Keratinocyte (primary cell): ENCODE measurements at regions not wholly inside any gene's neighbourhood (a gene's known extent, or its start where the extent isn't known, plus 50 kb on each side); places are given as distances from the start of the nearest gene placed in this dataset.

ENCODE experiments used
- DNase-seq: peaks from one replicate; pipeline ENCODE4 v3.0.0-alpha.2; 2011; ENCODE audit warnings: low read depth, missing footprints, low spot score
- FAIRE-seq: peaks from 2 replicates; lab custom pipeline; 2011; peaks lifted over from hg19 to GRCh38; lab: Jason Lieb, UNC
- H2AFZ ChIP-seq: 2 replicates; pipeline ENCODE4 v1.6.0; 2012; ENCODE audit warnings: low read length, control low read depth, inconsistent platforms; ENCODE audit not compliant: control insufficient read depth
- H3K27ac ChIP-seq: 2 replicates; pipeline ENCODE4 v1.5.1; 2011; ENCODE audit warnings: low read length; ENCODE audit not compliant: control insufficient read depth, insufficient read depth
- H3K27me3 ChIP-seq: 3 replicates; pipeline ENCODE4 v1.6.0; 2011; ENCODE audit warnings: low read length; ENCODE audit not compliant: control insufficient read depth, insufficient read depth; ENCODE audit errors: extremely low read depth
- H3K36me3 ChIP-seq, 2 experiments: 2 replicates in 1 of 2; 3 replicates in 1 of 2; pipeline ENCODE4 v1.5.1; 2011; ENCODE audit warnings: low read length in 2 of 2, mild to moderate bottlenecking in 1 of 2; ENCODE audit not compliant: control insufficient read depth in 2 of 2, insufficient read depth in 2 of 2; ENCODE audit errors: extremely low read depth in 1 of 2
- H3K4me1 ChIP-seq: 3 replicates; pipeline ENCODE4 v1.5.1; 2011; ENCODE audit warnings: low read length; ENCODE audit not compliant: control insufficient read depth, insufficient read depth; ENCODE audit errors: extremely low read depth
- H3K4me2 ChIP-seq: 3 replicates; pipeline ENCODE4 v1.6.0; 2011; ENCODE audit warnings: low read depth, low read length; ENCODE audit not compliant: control insufficient read depth, insufficient read depth; ENCODE audit errors: extremely low read depth
- H3K4me3 ChIP-seq, 3 experiments: fragments of 200-600 bp in 1 of 3; sonication (generic) in 1 of 3; 2 replicates in 2 of 3; 3 replicates in 1 of 3; pipeline ENCODE4 v1.5.1; 2011 to 2016; ENCODE audit warnings: low read length in 3 of 3, mild to moderate bottlenecking in 3 of 3, control low read depth in 2 of 3, inconsistent platforms in 1 of 3, low read depth in 1 of 3, mixed read lengths in 1 of 3, mixed run types in 1 of 3, moderate library complexity in 1 of 3; ENCODE audit not compliant: control insufficient read depth in 2 of 3, insufficient read depth in 2 of 3; ENCODE audit errors: extremely low read depth in 1 of 3
- H3K79me2 ChIP-seq: 2 replicates; pipeline ENCODE4 v1.6.0; 2012; ENCODE audit warnings: low read length; ENCODE audit not compliant: control insufficient read depth, insufficient read depth
- H3K9ac ChIP-seq: 3 replicates; pipeline ENCODE4 v1.6.0; 2011; ENCODE audit warnings: low read length; ENCODE audit not compliant: control insufficient read depth, insufficient read depth; ENCODE audit errors: extremely low read depth
- H3K9me1 ChIP-seq: 3 replicates; pipeline ENCODE4 v1.6.0; 2011; ENCODE audit warnings: low read length; ENCODE audit not compliant: control insufficient read depth, insufficient read depth; ENCODE audit errors: extremely low read depth
- H3K9me3 ChIP-seq: 2 replicates; pipeline ENCODE4 v1.5.1; 2012; ENCODE audit warnings: low read depth, low read length; ENCODE audit not compliant: control insufficient read depth
- H4K20me1 ChIP-seq: 3 replicates; pipeline ENCODE4 v1.6.0; 2011; ENCODE audit warnings: low read length; ENCODE audit not compliant: control insufficient read depth, insufficient read depth; ENCODE audit errors: extremely low read depth
- CTCF ChIP-seq, 3 experiments: IDR thresholded peaks in 1 of 3; conservative IDR thresholded peaks in 1 of 3; optimal IDR thresholded peaks in 1 of 3; 2 replicates in 2 of 3; 3 replicates in 1 of 3; pipeline versions ENCODE3 to v1.5.1; 2011; ENCODE audit warnings: low read length in 3 of 3, mild to moderate bottlenecking in 3 of 3, moderate library complexity in 2 of 3, control low read depth in 1 of 3, inconsistent platforms in 1 of 3; ENCODE audit not compliant: insufficient read depth in 2 of 3; ENCODE audit errors: extremely low read depth in 1 of 3
- EZH2 ChIP-seq: IDR thresholded peaks from one replicate; pipeline ENCODE4 v1.6.1; 2012; ENCODE audit warnings: inconsistent platforms, mild to moderate bottlenecking, low read length, moderate library complexity
- dilution Hi-C: fragments of 300-500 bp; cut with MboI; formaldehyde crosslinking; loops from one replicate; pipeline ENCODE4 v1.7.0; 2020; ENCODE audit warnings: low sequenced_read_pairs; ENCODE audit not compliant: extremely low pct_ligation_motif_present

- Histone ChIP-seq H3K79me2 (no peaks in the 10 kb centered on the region), H2AFZ (no peak overlapping the region), H3K27me3 (no peaks in the 10 kb centered on the region), H3K4me3 (no peak overlapping the region), H3K4me2 (no peak overlapping the region), H3K4me1 (no peaks in the 10 kb centered on the region), H3K27ac (no peak overlapping the region), H3K9me3 (no peaks in the 10 kb centered on the region), H4K20me1 (no peaks in the 10 kb centered on the region), H3K36me3 (no peaks in the 10 kb centered on the region), H3K9ac (no peak overlapping the region), H3K9me1 (no peaks in the 10 kb centered on the region)
- FAIRE-seq (no peak), DNase-seq (no peak)
- TF ChIP-seq EZH2 = no peak
- TF ChIP-seq CTCF (optimal IDR thresholded peaks at IDR 0.05 in 1 of 3, IDR thresholded peaks at IDR 0.05 in 1 of 3, conservative IDR thresholded peaks at IDR 0.05 in 1 of 3; ENCODE audit: extremely low read depth in 1 of 3, insufficient read depth in 2 of 3, low read length in 3 of 3) = no peak
- dilution Hi-C loops = no loop called here
These were observed 232.0 kb downstream of the SH2D4B start for GRCh38 chr10:80769700-80770160.

- no peaks in the 10 kb centered on the region for H3K36me3 ChIP-seq
- FAIRE-seq (no peak), DNase-seq (no peak)
- H3K27me3 ChIP-seq = no peaks in the 10 kb centered on the region
- H3K9me3 ChIP-seq = no peaks in the 10 kb centered on the region
- TF ChIP-seq EZH2 (no peak), CTCF (optimal IDR thresholded peaks at IDR 0.05 in 1 of 3, IDR thresholded peaks at IDR 0.05 in 1 of 3, conservative IDR thresholded peaks at IDR 0.05 in 1 of 3; ENCODE audit: extremely low read depth in 1 of 3, insufficient read depth in 2 of 3, low read length in 3 of 3) (no peak)
- H3K9ac ChIP-seq = no peak overlapping the region
- H4K20me1 ChIP-seq = no peaks in the 10 kb centered on the region
- H3K4me2 ChIP-seq = no peak overlapping the region
- H3K4me3 ChIP-seq = no peak overlapping the region
- H3K9me1 ChIP-seq = no peaks in the 10 kb centered on the region
- no peak overlapping the region for H2AFZ ChIP-seq
- dilution Hi-C loops = no loop called here
- no peaks in the 10 kb centered on the region for H3K79me2 ChIP-seq
- H3K27ac ChIP-seq = no peak overlapping the region
- no peaks in the 10 kb centered on the region for H3K4me1 ChIP-seq
These were observed 232.5 kb downstream of the SH2D4B start for GRCh38 chr10:80770239-80770638.
